Stimulated activated naive B cell treated with anti-CD40 and anti-IgM and Interleukin-4, amounts not matched to agents 10 μg/mL and 1 μg/mL and 100 μg/mL, for 72 hours (primary cell): ENCODE measurements at regions not wholly inside any gene's neighbourhood (a gene's known extent, or its start where the extent isn't known, plus 50 kb on each side); places are given as distances from the start of the nearest gene placed in this dataset.

Experiments
- ATAC-seq, 2 donors: fragments of 150-1000 bp; cut with Tn5 transposase; replicated peaks; 2 replicates each; pipeline ENCODE4 v1.10.0; 2021; ENCODE audit warnings: moderate library complexity in 1 of 2
- DNase-seq: peaks from one replicate; pipeline ENCODE4 v3.0.0; 2021
- H3K27ac Mint-ChIP-seq: one replicate; pipeline ENCODE4 v1.8.0; 2022; ENCODE audit warnings: mild to moderate bottlenecking, mixed read lengths
- H3K27me3 Mint-ChIP-seq, 2 donors: one replicate each; pipeline ENCODE4 v1.8.0; 2022; ENCODE audit warnings: mixed read lengths in 2 of 2
- H3K36me3 Mint-ChIP-seq, 2 donors: one replicate each; pipeline ENCODE4 v1.8.0; 2022; ENCODE audit warnings: mixed read lengths in 2 of 2, mild to moderate bottlenecking in 1 of 2
- H3K4me1 Mint-ChIP-seq, 2 donors: one replicate each; pipeline ENCODE4 v1.8.0; 2022; ENCODE audit warnings: mixed read lengths in 2 of 2, mild to moderate bottlenecking in 1 of 2
- H3K4me3 Mint-ChIP-seq, 2 donors: one replicate each; pipeline ENCODE4 v1.8.0; 2022; ENCODE audit warnings: mild to moderate bottlenecking in 2 of 2, mixed read lengths in 2 of 2, moderate library complexity in 1 of 2
- H3K9me3 Mint-ChIP-seq, 2 donors: one replicate each; pipeline ENCODE4 v1.8.0; 2022; ENCODE audit warnings: mixed read lengths in 2 of 2, mild to moderate bottlenecking in 1 of 2

- peaks cover 15 to 24% of the 10 kb centered on the region in 2 donors for H3K4me1 Mint-ChIP-seq
- ATAC-seq (no peak), DNase-seq (no peak)
- H3K27me3 Mint-ChIP-seq = no peaks in the 10 kb centered on the region
- no peak overlapping the region for H3K4me3 Mint-ChIP-seq
- H3K36me3 Mint-ChIP-seq = peaks cover 1 to 4% of the 10 kb centered on the region in 2 donors
- no peak overlapping the region for H3K27ac Mint-ChIP-seq
- H3K9me3 Mint-ChIP-seq = peaks cover 0 to 4% of the 10 kb centered on the region in 2 donors
These were observed 295.2 kb downstream of the PTEN start for GRCh38 chr10:88158526-88159122.

- no peaks in the 10 kb centered on the region for H3K27me3 Mint-ChIP-seq
- ATAC-seq (no peak), DNase-seq (no peak)
These were observed 295.9 kb downstream of the PTEN start for GRCh38 chr10:88159127-88159829.

GRCh38 chr10:88161070-88161469, 297.6 kb downstream of the PTEN start:
- Mint-ChIP-seq H3K27me3 (no peaks in the 10 kb centered on the region), H3K4me1 (peaks cover 15 to 29% of the 10 kb centered on the region in 2 donors), H3K4me3 (no peak overlapping the region), H3K9me3 (peaks cover 0 to 2% of the 10 kb centered on the region in 2 donors), H3K36me3 (peaks cover 1 to 4% of the 10 kb centered on the region in 2 donors), H3K27ac (no peak overlapping the region)
- no peak for DNase-seq
- ATAC-seq = no peak

More at GRCh38 chr10:88159127-88159829, 295.9 kb downstream of the PTEN start:
- Mint-ChIP-seq H3K9me3 (peaks cover 0 to 2% of the 10 kb centered on the region in 2 donors), H3K27ac (no peak overlapping the region), H3K36me3 (peaks cover 1 to 4% of the 10 kb centered on the region in 2 donors), H3K4me1 (peaks cover 15 to 26% of the 10 kb centered on the region in 2 donors), H3K4me3 (no peak overlapping the region)

- H3K4me3 Mint-ChIP-seq = no peak overlapping the region
- DNase-seq (no peak), ATAC-seq (no peak)
- no peaks in the 10 kb centered on the region for H3K27me3 Mint-ChIP-seq
- no peak overlapping the region for H3K27ac Mint-ChIP-seq
- H3K4me1 Mint-ChIP-seq = peaks cover 18 to 29% of the 10 kb centered on the region in 2 donors
- H3K36me3 Mint-ChIP-seq = peaks cover 1 to 4% of the 10 kb centered on the region in 2 donors
- H3K9me3 Mint-ChIP-seq = peaks cover 0 to 2% of the 10 kb centered on the region in 2 donors
These were observed 298.3 kb downstream of the PTEN start for GRCh38 chr10:88161756-88162155.

- Mint-ChIP-seq H3K9me3 (peaks cover 0 to 2% of the 10 kb centered on the region in 2 donors), H3K4me3 (no peak overlapping the region), H3K36me3 (peaks cover 1 to 4% of the 10 kb centered on the region in 2 donors), H3K4me1 (peaks cover 22 to 35% of the 10 kb centered on the region in 2 donors), H3K27me3 (no peaks in the 10 kb centered on the region), H3K27ac (peak overlapping the region; percentile 32)
- ATAC-seq = peak; percentile 31 to 47
- no peak for DNase-seq
These were observed 299.4 kb downstream of the PTEN start for GRCh38 chr10:88162852-88163251.

GRCh38 chr10:88163572-88163971, 300.1 kb downstream of the PTEN start:
- no peaks in the 10 kb centered on the region for H3K27me3 Mint-ChIP-seq
- no peak overlapping the region for H3K27ac Mint-ChIP-seq
- H3K4me1 Mint-ChIP-seq = peaks cover 22 to 35% of the 10 kb centered on the region in 2 donors
- DNase-seq (no peak), ATAC-seq (no peak)
- H3K36me3 Mint-ChIP-seq = peaks cover 1 to 4% of the 10 kb centered on the region in 2 donors
- H3K9me3 Mint-ChIP-seq = peaks cover 0 to 2% of the 10 kb centered on the region in 2 donors
- no peak overlapping the region for H3K4me3 Mint-ChIP-seq

GRCh38 chr10:88164471-88164870, 301.0 kb downstream of the PTEN start:
- ATAC-seq (no peak), DNase-seq (no peak)
- Mint-ChIP-seq H3K9me3 (peaks cover 4 to 6% of the 10 kb centered on the region in 2 donors), H3K27ac (no peak overlapping the region), H3K4me3 (no peak overlapping the region), H3K4me1 (peaks cover 17 to 35% of the 10 kb centered on the region in 2 donors), H3K36me3 (peaks cover 4 to 8% of the 10 kb centered on the region in 2 donors), H3K27me3 (no peaks in the 10 kb centered on the region)

GRCh38 chr10:88165849-88166271, 302.4 kb downstream of the PTEN start:
- Mint-ChIP-seq H3K27me3 (no peaks in the 10 kb centered on the region), H3K4me1 (peaks cover 19 to 40% of the 10 kb centered on the region in 2 donors), H3K4me3 (no peak overlapping the region), H3K27ac (no peak overlapping the region), H3K36me3 (peaks cover 4 to 8% of the 10 kb centered on the region in 2 donors), H3K9me3 (peaks cover 4 to 10% of the 10 kb centered on the region in 2 donors)
- DNase-seq (no peak), ATAC-seq (no peak)

- no peak for DNase-seq
- no peak overlapping the region for H3K4me3 Mint-ChIP-seq
- no peak overlapping the region for H3K27ac Mint-ChIP-seq
- ATAC-seq = no peak
- H3K27me3 Mint-ChIP-seq = no peaks in the 10 kb centered on the region
- H3K4me1 Mint-ChIP-seq = peaks cover 8 to 35% of the 10 kb centered on the region in 2 donors
- H3K9me3 Mint-ChIP-seq = peaks cover 4 to 8% of the 10 kb centered on the region in 2 donors
- peaks cover 3% of the 10 kb centered on the region in 2 donors for H3K36me3 Mint-ChIP-seq
These were observed 305.0 kb downstream of the PTEN start for GRCh38 chr10:88168171-88169036.

- Mint-ChIP-seq H3K27me3 (no peaks in the 10 kb centered on the region), H3K4me1 (peaks cover 8 to 34% of the 10 kb centered on the region in 2 donors), H3K27ac (no peak overlapping the region), H3K4me3 (no peak overlapping the region), H3K9me3 (peaks cover 4 to 8% of the 10 kb centered on the region in 2 donors), H3K36me3 (peaks cover 3% of the 10 kb centered on the region in 2 donors)
- ATAC-seq (no peak), DNase-seq (no peak)
These were observed 305.6 kb downstream of the PTEN start for GRCh38 chr10:88169037-88169319.

GRCh38 chr10:88170628-88171027, 307.2 kb downstream of the PTEN start:
- peaks cover 8 to 26% of the 10 kb centered on the region in 2 donors for H3K4me1 Mint-ChIP-seq
- H3K27ac Mint-ChIP-seq = no peak overlapping the region
- ATAC-seq = no peak
- DNase-seq = no peak
- peaks cover 4 to 19% of the 10 kb centered on the region in 2 donors for H3K9me3 Mint-ChIP-seq
- peaks cover 3 to 7% of the 10 kb centered on the region in 2 donors for H3K36me3 Mint-ChIP-seq
- H3K4me3 Mint-ChIP-seq = no peak overlapping the region
- H3K27me3 Mint-ChIP-seq = no peaks in the 10 kb centered on the region

- no peak for DNase-seq
- Mint-ChIP-seq H3K27ac (no peak overlapping the region), H3K4me3 (no peak overlapping the region), H3K36me3 (peaks cover 4 to 10% of the 10 kb centered on the region in 2 donors), H3K27me3 (no peaks in the 10 kb centered on the region), H3K4me1 (peaks cover 3 to 23% of the 10 kb centered on the region in 2 donors), H3K9me3 (peaks cover 12 to 24% of the 10 kb centered on the region in 2 donors)
- no peak for ATAC-seq
These were observed 308.7 kb downstream of the PTEN start for GRCh38 chr10:88172159-88172558.

- Mint-ChIP-seq H3K27me3 (peaks cover 0 to 4% of the 10 kb centered on the region in 2 donors), H3K36me3 (peaks cover 1 to 18% of the 10 kb centered on the region in 2 donors), H3K4me3 (no peak overlapping the region), H3K4me1 (peaks cover 4 to 20% of the 10 kb centered on the region in 2 donors), H3K9me3 (peaks cover 15 to 26% of the 10 kb centered on the region in 2 donors), H3K27ac (no peak overlapping the region)
- DNase-seq (no peak), ATAC-seq (no peak)
These were observed 311.0 kb downstream of the PTEN start for GRCh38 chr10:88174391-88174790.

GRCh38 chr10:88178758-88179157, 315.3 kb downstream of the PTEN start:
- Mint-ChIP-seq H3K27me3 (peaks cover 0 to 4% of the 10 kb centered on the region in 2 donors), H3K4me1 (peaks cover 2 to 5% of the 10 kb centered on the region in 2 donors), H3K4me3 (no peak overlapping the region), H3K9me3 (peaks cover 15 to 22% of the 10 kb centered on the region in 2 donors), H3K36me3 (peaks cover 1 to 18% of the 10 kb centered on the region in 2 donors), H3K27ac (no peak overlapping the region)
- DNase-seq (no peak), ATAC-seq (no peak)
